Skeletal muscle tissue (tissue), 3 donors: ENCODE measurements at regions not wholly inside any gene's neighbourhood (a gene's known extent, or its start where the extent isn't known, plus 50 kb on each side); places are given as distances from the start of the nearest gene placed in this dataset.
"Not testable (repeated sequence)": the region's sequence is repeated elsewhere in the genome, so short reads cannot be mapped to it uniquely, and the experiment has no call there.

Experiments used
- H3K27ac ChIP-seq: one replicate; pipeline ENCODE4 v1.7.0; 2013; ENCODE audit warnings: mild to moderate bottlenecking, low read depth, low read length, inconsistent platforms
- H3K27me3 ChIP-seq, 3 donors: one replicate each; pipeline ENCODE4 v1.7.0; 2013; ENCODE audit warnings: low read length in 3 of 3; ENCODE audit not compliant: control insufficient read depth in 3 of 3, insufficient read depth in 3 of 3
- H3K36me3 ChIP-seq, 3 donors: one replicate each; pipeline ENCODE4 v1.7.0; 2013; ENCODE audit warnings: low read length in 3 of 3; ENCODE audit not compliant: control insufficient read depth in 3 of 3, insufficient read depth in 3 of 3
- H3K4me1 ChIP-seq, 3 donors: one replicate each; pipeline ENCODE4 v1.7.0; 2013; ENCODE audit warnings: low read length in 3 of 3, mild to moderate bottlenecking in 3 of 3; ENCODE audit not compliant: control insufficient read depth in 3 of 3, insufficient read depth in 3 of 3
- H3K4me3 ChIP-seq, 3 donors: one replicate each; pipeline ENCODE4 v1.7.0; 2013; ENCODE audit warnings: low read length in 3 of 3
- H3K9ac ChIP-seq, 3 donors: one replicate each; pipeline ENCODE4 v1.7.0; 2013; ENCODE audit warnings: low read length in 3 of 3, mild to moderate bottlenecking in 3 of 3, moderate library complexity in 2 of 3, low read depth in 1 of 3
- H3K9me3 ChIP-seq, 3 donors: one replicate each; pipeline ENCODE4 v1.7.0; 2013; ENCODE audit warnings: low read length in 3 of 3; ENCODE audit not compliant: control insufficient read depth in 3 of 3
- donor health status: Osteomylitis.

- Histone ChIP-seq H3K4me3 (peak overlapping the region in 1 of 3 donors; percentile 6), H3K27ac (no peak overlapping the region), H3K9me3 (no peaks in the 10 kb centered on the region), H3K4me1 (no peaks in the 10 kb centered on the region), H3K27me3 (no peaks in the 10 kb centered on the region), H3K36me3 (no peaks in the 10 kb centered on the region), H3K9ac (no peak overlapping the region)
Observed at GRCh38 chr17:20896153-20896649, 146.6 kb downstream of the USP22 start.

- H3K9me3 ChIP-seq, H3K27ac ChIP-seq, H3K4me3 ChIP-seq, H3K27me3 ChIP-seq, H3K9ac ChIP-seq, H3K4me1 ChIP-seq, H3K36me3 ChIP-seq: not testable (repeated sequence)
Observed at GRCh38 chr17:20898726-20899125, 144.1 kb downstream of the USP22 start.

- H3K9me3 ChIP-seq, H3K4me3 ChIP-seq, H3K36me3 ChIP-seq, H3K9ac ChIP-seq, H3K27me3 ChIP-seq, H3K27ac ChIP-seq, H3K4me1 ChIP-seq: not testable (repeated sequence)
Observed at GRCh38 chr17:20902496-20902895, 140.3 kb downstream of the USP22 start.

GRCh38 chr17:20903549-20903948 lies 139.3 kb downstream of the USP22 start:
- H3K27me3 ChIP-seq, H3K4me1 ChIP-seq, H3K9me3 ChIP-seq, H3K9ac ChIP-seq, H3K36me3 ChIP-seq, H3K27ac ChIP-seq, H3K4me3 ChIP-seq: not testable (repeated sequence)

- H3K4me1 ChIP-seq, result peaks cover 4 to 12% (median 7%) of the 10 kb centered on the region in 3 donors
- peak overlapping the region; percentile 71 to 76 (median 72) for H3K4me3 ChIP-seq
- H3K27me3 ChIP-seq, result no peaks in the 10 kb centered on the region
- no peaks in the 10 kb centered on the region for H3K36me3 ChIP-seq
- H3K9ac ChIP-seq, result peak overlapping the region; percentile 73 to 85 (median 83)
- no peaks in the 10 kb centered on the region for H3K9me3 ChIP-seq
- peak overlapping the region; percentile 91 for H3K27ac ChIP-seq
Observed at GRCh38 chr17:20908313-20909267, 134.2 kb downstream of the USP22 start.

GRCh38 chr17:20914658-20915057 lies 128.2 kb downstream of the USP22 start:
- Histone ChIP-seq H3K4me1 (no peaks in the 10 kb centered on the region), H3K27ac (no peak overlapping the region), H3K9me3 (no peaks in the 10 kb centered on the region), H3K4me3 (no peak overlapping the region), H3K36me3 (no peaks in the 10 kb centered on the region), H3K27me3 (no peaks in the 10 kb centered on the region), H3K9ac (no peak overlapping the region)

- no peaks in the 10 kb centered on the region for H3K4me1 ChIP-seq
- no peak overlapping the region for H3K27ac ChIP-seq
- H3K9ac ChIP-seq, result no peak overlapping the region
- H3K27me3 ChIP-seq, result no peaks in the 10 kb centered on the region
- no peak overlapping the region for H3K4me3 ChIP-seq
- H3K9me3 ChIP-seq, result no peaks in the 10 kb centered on the region
- H3K36me3 ChIP-seq, result no peaks in the 10 kb centered on the region
Observed at GRCh38 chr17:20916383-20916782, 126.4 kb downstream of the USP22 start.

- H3K9ac ChIP-seq, H3K27me3 ChIP-seq, H3K27ac ChIP-seq, H3K4me3 ChIP-seq, H3K36me3 ChIP-seq, H3K4me1 ChIP-seq, H3K9me3 ChIP-seq: not testable (repeated sequence)
Observed at GRCh38 chr17:20917610-20918306, 125.1 kb downstream of the USP22 start.

- H3K27ac ChIP-seq, result peak overlapping the region; percentile 10
- no peak overlapping the region for H3K4me3 ChIP-seq
- H3K9ac ChIP-seq, result no peak overlapping the region
- no peaks in the 10 kb centered on the region for H3K27me3 ChIP-seq
- no peaks in the 10 kb centered on the region for H3K4me1 ChIP-seq
- no peaks in the 10 kb centered on the region for H3K36me3 ChIP-seq
- no peaks in the 10 kb centered on the region for H3K9me3 ChIP-seq
Observed at GRCh38 chr17:20920095-20920814, 122.6 kb downstream of the USP22 start.
